ENCODE measurements at regions not wholly inside any gene's neighbourhood (a gene's known extent, or its start where the extent isn't known, plus 50 kb on each side); places are given as distances from the start of the nearest gene placed in this dataset.
"Not testable (repeated sequence)": the region's sequence is repeated elsewhere in the genome, so short reads cannot be mapped to it uniquely, and the experiment has no call there.

GRCh38 chr22:23494930-23495266 is 85.2 kb downstream of the IGLL1 start:
- Histone ChIP-seq H3K4me3 (no peak overlapping the region), H4K20me1 (no peaks in the 10 kb centered on the region), H3K36me3 (no peaks in the 10 kb centered on the region), H3K9me3 (no peaks in the 10 kb centered on the region), H3K9ac (no peak overlapping the region), H3K4me1 (peaks cover 69% of the 10 kb centered on the region), H3K27ac (no peak overlapping the region), H3K27me3 (no peaks in the 10 kb centered on the region), H3K4me2 (0 out of 2 replicates have a peak overlapping the region, but pooled peaks have one; percentile 43)
- no peak for TF ChIP-seq Cebpa-rat (IDR thresholded peaks at IDR 0.05)

GRCh38 chr22:23485490-23485889 is 94.6 kb downstream of the IGLL1 start:
- H3K9ac ChIP-seq = no peak overlapping the region
- H3K27ac ChIP-seq = no peak overlapping the region
- no peaks in the 10 kb centered on the region for H3K36me3 ChIP-seq
- no peak overlapping the region for H3K4me2 ChIP-seq
- no peaks in the 10 kb centered on the region for H3K27me3 ChIP-seq
- no peaks in the 10 kb centered on the region for H4K20me1 ChIP-seq
- H3K4me3 ChIP-seq = no peak overlapping the region
- no peaks in the 10 kb centered on the region for H3K9me3 ChIP-seq
- TF ChIP-seq Cebpa-rat (IDR thresholded peaks at IDR 0.05) = no peak
- H3K4me1 ChIP-seq = peaks cover 31% of the 10 kb centered on the region

- Histone ChIP-seq H3K4me1 (peaks cover 31% of the 10 kb centered on the region), H3K36me3 (no peaks in the 10 kb centered on the region), H4K20me1 (no peaks in the 10 kb centered on the region), H3K27me3 (no peaks in the 10 kb centered on the region), H3K9me3 (no peaks in the 10 kb centered on the region), H3K4me3 (no peak overlapping the region), H3K9ac (no peak overlapping the region), H3K4me2 (no peak overlapping the region), H3K27ac (no peak overlapping the region)
- no peak for TF ChIP-seq Cebpa-rat (IDR thresholded peaks at IDR 0.05)
These were observed 95.4 kb downstream of the IGLL1 start for GRCh38 chr22:23484651-23485050.

GRCh38 chr22:23481369-23481768 is 98.7 kb downstream of the IGLL1 start:
- H3K36me3 ChIP-seq = no peaks in the 10 kb centered on the region
- peaks cover 20% of the 10 kb centered on the region for H3K4me1 ChIP-seq
- no peaks in the 10 kb centered on the region for H3K9me3 ChIP-seq
- no peaks in the 10 kb centered on the region for H3K27me3 ChIP-seq
- no peaks in the 10 kb centered on the region for H4K20me1 ChIP-seq
- no peak overlapping the region for H3K4me3 ChIP-seq
- no peak overlapping the region for H3K9ac ChIP-seq
- no peak overlapping the region for H3K4me2 ChIP-seq
- no peak for TF ChIP-seq Cebpa-rat (IDR thresholded peaks at IDR 0.05)
- H3K27ac ChIP-seq = no peak overlapping the region

- Histone ChIP-seq H3K36me3 (no peaks in the 10 kb centered on the region), H4K20me1 (no peaks in the 10 kb centered on the region), H3K9ac (no peak overlapping the region), H3K9me3 (no peaks in the 10 kb centered on the region), H3K27me3 (no peaks in the 10 kb centered on the region), H3K4me3 (no peak overlapping the region), H3K27ac (no peak overlapping the region), H3K4me1 (peaks cover 21% of the 10 kb centered on the region), H3K4me2 (peak overlapping the region; percentile 61)
- no peak for TF ChIP-seq Cebpa-rat (IDR thresholded peaks at IDR 0.05)
These were observed 101.9 kb downstream of the IGLL1 start for GRCh38 chr22:23478175-23478574.

GRCh38 chr22:23474531-23474930 is 105.6 kb downstream of the IGLL1 start:
- not testable (repeated sequence) for H3K36me3 ChIP-seq, H3K9me3 ChIP-seq, H3K9ac ChIP-seq, H3K4me2 ChIP-seq, H4K20me1 ChIP-seq, H3K27me3 ChIP-seq, H3K4me3 ChIP-seq, H3K27ac ChIP-seq
- H3K4me1 ChIP-seq = peaks cover 56% of the 10 kb centered on the region

- Histone ChIP-seq H3K36me3 (no peaks in the 10 kb centered on the region), H3K4me2 (peak overlapping the region; percentile 77), H4K20me1 (no peaks in the 10 kb centered on the region), H3K27me3 (no peaks in the 10 kb centered on the region), H3K4me1 (peaks cover 58% of the 10 kb centered on the region), H3K9me3 (no peaks in the 10 kb centered on the region), H3K27ac (peak overlapping the region; percentile 15; the same call in 1 of the 2 replicates), H3K4me3 (no peak overlapping the region), H3K9ac (no peak overlapping the region)
- TF ChIP-seq Cebpa-rat (IDR thresholded peaks at IDR 0.05) = no peak
These were observed 106.2 kb downstream of the IGLL1 start for GRCh38 chr22:23473901-23474300.

- not testable (repeated sequence) for H3K4me3 ChIP-seq, H3K36me3 ChIP-seq, H4K20me1 ChIP-seq, H3K9ac ChIP-seq, H3K9me3 ChIP-seq, H3K27me3 ChIP-seq
- Histone ChIP-seq H3K4me1 (peaks cover 49% of the 10 kb centered on the region), H3K4me2 (peak overlapping the region; percentile 77), H3K27ac (0 out of 2 replicates have a peak overlapping the region, but pooled peaks have one; percentile 38)
These were observed 107.7 kb downstream of the IGLL1 start for GRCh38 chr22:23472376-23472775.

- H3K9ac ChIP-seq = no peak overlapping the region
- no peaks in the 10 kb centered on the region for H3K36me3 ChIP-seq
- H3K4me3 ChIP-seq = no peak overlapping the region
- H4K20me1 ChIP-seq = no peaks in the 10 kb centered on the region
- no peak for TF ChIP-seq Cebpa-rat (IDR thresholded peaks at IDR 0.05)
- H3K4me1 ChIP-seq = peaks cover 50% of the 10 kb centered on the region
- 0 out of 2 replicates have a peak overlapping the region, but pooled peaks have one; percentile 25 for H3K4me2 ChIP-seq
- H3K27me3 ChIP-seq = no peaks in the 10 kb centered on the region
- H3K9me3 ChIP-seq = no peaks in the 10 kb centered on the region
- H3K27ac ChIP-seq = no peak overlapping the region
These were observed 108.4 kb downstream of the IGLL1 start for GRCh38 chr22:23471698-23472097.

GRCh38 chr22:23470811-23471389 is 109.2 kb downstream of the IGLL1 start:
- no peak for TF ChIP-seq Cebpa-rat (IDR thresholded peaks at IDR 0.05)
- H3K27ac ChIP-seq = no peak overlapping the region
- no peak overlapping the region for H3K9ac ChIP-seq
- H3K4me1 ChIP-seq = peaks cover 58% of the 10 kb centered on the region
- H3K9me3 ChIP-seq = no peaks in the 10 kb centered on the region
- no peak overlapping the region for H3K4me3 ChIP-seq
- no peaks in the 10 kb centered on the region for H3K36me3 ChIP-seq
- no peaks in the 10 kb centered on the region for H4K20me1 ChIP-seq
- no peaks in the 10 kb centered on the region for H3K27me3 ChIP-seq
- peak overlapping the region; percentile 33 for H3K4me2 ChIP-seq

GRCh38 chr22:23467721-23468294 is 112.3 kb downstream of the IGLL1 start:
- Histone ChIP-seq H3K27ac (no peak overlapping the region), H3K4me1 (peaks cover 73% of the 10 kb centered on the region), H3K4me2 (no peak overlapping the region), H3K36me3 (no peaks in the 10 kb centered on the region), H3K9ac (no peak overlapping the region), H3K9me3 (no peaks in the 10 kb centered on the region), H3K27me3 (no peaks in the 10 kb centered on the region), H4K20me1 (no peaks in the 10 kb centered on the region), H3K4me3 (no peak overlapping the region)
- no peak for TF ChIP-seq Cebpa-rat (IDR thresholded peaks at IDR 0.05)

Measured in BLaER1 (cell line).